GDM1 (cell line): ENCODE measurements at regions not wholly inside any gene's neighbourhood (a gene's known extent, or its start where the extent isn't known, plus 50 kb on each side); places are given as distances from the start of the nearest gene placed in this dataset.
"Not testable (repeated sequence)": the region's sequence is repeated elsewhere in the genome, so short reads cannot be mapped to it uniquely, and the experiment has no call there.

Experiments used
- DNase-seq: peaks from one replicate; lab custom pipeline; 2025; lab: John Stamatoyannopoulos, UW

DNA sequence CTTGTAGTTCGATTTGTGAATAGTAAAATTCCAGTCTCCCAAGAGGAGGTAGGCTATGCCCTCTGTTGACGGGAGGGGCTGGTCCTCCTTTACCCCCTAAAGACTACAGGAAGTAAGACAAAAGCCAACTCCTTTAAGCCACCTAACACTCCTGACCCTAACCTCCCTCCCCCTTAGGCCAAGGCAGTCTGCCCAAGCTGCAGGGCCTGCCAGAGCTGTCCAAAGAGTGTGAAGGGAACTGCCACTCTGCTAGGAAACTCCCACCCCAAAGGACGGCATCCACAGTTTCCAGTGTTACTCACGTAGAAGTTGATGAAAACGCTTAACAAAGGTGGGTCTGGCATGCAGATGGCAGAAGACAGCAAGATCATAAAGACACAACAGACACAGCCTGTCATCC, 803.2 kb downstream of the PLA2G4A start:
- DNase-seq, result no peak

DNA sequence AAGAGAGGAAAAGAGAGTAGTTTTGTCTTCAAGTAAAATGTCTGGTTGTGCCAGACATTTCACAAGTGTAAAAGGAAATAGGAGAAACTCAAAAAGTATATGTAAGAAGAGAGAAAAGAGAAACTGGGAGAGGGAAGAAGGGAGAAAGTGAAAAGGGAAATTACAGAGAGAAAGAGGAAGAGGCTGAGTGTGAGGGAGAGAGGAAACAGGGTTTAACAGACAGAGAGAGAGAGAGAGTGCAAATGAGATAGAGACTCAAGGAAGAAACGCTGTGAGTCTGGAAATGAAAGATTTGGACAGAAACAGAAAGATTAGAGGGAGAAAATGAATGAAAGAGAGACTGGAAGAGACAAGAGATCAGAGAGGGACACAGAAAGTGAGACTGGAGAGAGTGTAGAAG, 806.2 kb downstream of the PLA2G4A start:
- no peak for DNase-seq

DNA sequence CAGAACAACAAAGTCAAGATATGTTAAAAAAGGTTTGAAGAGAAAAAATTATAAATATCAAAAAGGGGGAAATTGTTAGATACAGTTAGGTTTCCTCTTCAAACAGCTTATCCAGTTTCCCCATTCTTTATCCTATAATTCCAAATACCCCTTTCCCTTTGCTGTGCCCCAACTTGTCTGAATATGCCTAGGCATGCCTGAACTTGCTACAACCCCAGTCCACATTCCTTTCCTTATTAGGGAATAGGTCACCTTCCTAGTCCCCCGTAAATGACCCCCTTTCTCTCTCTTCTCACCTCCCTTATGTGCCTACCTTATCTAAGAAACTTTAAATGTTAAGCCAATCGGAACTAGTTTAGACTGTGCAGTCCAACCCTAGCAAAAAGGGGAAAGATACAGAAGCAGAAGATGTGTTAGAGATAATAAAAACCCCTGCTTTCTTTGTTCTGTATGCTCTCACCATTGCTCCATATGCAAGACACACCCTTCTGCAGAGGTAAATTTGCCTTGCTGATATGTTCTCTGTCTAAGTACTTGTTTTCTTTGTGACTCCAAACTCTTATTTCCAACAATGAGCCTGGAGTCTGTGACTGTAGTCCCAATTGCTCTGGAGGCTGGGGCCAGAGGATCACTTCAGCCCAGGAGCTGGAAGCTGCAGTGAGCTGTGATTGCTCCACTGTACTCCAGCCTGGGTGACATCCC, 810.1 kb downstream of the PLA2G4A start:
- DNase-seq, result no peak

DNA sequence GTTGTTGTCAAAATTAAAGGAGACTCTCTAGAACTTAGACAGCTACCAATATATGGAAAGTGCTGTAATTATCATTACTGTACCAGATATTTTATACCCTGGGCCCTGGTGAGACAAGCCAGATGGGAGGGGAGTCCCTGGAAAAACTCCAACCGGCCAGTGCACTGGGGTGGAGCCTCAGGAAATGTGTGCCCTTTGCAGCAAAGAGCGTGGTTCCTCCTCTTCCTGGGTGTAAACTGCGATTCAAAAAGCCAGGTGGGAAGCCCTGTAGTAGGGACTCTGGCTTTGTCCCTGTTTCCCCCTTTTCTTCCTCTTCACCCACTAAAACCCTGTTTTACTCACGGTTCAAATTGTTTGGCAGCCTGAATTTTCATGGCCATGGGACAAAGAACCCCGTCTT, 812.3 kb downstream of the PLA2G4A start:
- no peak for DNase-seq

DNA sequence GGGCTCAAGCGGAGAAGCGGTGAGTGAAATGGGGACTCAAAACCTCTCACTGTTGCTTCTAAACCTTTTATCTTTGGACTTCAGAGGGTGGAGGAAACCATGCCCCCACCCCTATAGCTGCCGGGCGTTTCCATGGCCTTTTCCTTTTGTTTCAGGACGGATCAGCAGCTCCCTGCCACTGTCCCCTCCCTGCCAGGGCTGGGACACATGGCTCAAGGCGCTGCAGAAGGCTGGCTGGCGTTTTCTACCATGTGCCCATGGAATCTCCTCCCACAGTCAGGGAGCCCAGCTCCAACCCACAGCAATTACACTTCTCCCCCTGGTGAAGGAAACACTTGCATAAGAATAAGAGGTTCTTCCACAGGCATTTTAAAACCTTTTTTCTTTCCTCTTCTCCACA, 812.7 kb downstream of the PLA2G4A start:
- DNase-seq, result no peak

DNA sequence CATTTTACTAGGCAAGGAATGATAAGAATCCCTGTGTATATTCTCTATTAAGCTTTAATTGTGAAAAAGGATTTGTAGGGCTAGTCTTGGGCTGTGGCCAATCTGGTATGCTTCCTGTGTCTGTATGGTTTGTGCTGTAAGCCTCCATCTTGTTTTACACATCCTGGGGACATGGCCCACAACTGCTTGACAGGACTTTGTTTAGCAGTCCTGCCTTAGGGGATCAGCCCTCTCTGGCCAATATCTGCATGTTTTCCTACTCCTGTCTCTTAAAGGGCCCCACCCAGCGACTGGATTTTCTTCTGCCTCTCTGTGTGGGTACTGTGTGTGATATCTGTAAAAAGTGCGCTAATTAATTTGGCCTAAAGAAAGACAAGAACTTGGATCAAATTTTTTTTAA, 813.2 kb downstream of the PLA2G4A start:
- no peak for DNase-seq

DNA sequence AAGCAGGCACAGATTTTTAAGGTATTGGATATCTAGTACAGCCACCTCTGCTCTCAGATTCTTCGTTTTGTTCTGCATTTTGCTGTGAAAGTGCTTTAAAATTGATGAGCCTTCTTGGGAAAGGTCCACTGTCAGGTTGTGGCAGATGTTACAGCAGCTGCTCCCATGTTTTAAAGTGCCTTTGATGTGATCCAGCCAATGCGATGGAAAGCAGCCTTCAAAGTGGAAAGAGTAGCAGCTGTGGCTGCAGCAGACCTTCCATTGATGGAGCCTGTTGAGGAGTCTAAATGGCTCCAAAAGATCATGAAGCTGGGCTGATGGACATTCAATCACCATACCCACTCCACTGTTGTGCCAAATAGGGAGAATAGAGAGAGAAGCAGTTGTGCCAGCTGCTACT, 816.9 kb downstream of the PLA2G4A start:
- DNase-seq, result no peak

DNA sequence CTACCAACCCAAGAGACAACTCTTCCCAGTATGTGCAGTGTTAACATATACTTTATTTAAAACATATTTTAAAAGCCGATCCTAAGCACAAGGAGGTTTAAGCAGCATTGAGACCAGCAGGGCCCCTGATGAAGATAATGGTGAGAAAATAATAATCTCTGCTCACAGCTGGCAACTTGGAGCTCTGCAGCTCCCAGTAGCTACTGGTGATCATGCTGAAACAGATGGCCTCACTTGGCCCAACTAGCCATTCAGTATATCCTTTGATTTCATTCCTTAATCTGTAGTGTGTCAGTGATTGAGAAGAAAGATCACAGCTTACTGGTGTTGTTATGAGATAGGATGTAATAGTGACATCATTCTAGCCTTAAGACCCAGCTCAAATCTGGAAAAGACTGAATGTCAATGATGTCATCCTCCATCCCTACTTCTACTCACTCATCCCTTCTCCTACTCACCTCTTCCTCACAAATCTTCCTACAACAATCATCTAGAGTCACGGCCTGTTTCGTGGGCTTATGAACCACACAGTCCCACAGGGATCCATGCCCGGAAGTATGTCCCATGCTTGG, 817.9 kb downstream of the PLA2G4A start:
- DNase-seq, result no peak

DNA sequence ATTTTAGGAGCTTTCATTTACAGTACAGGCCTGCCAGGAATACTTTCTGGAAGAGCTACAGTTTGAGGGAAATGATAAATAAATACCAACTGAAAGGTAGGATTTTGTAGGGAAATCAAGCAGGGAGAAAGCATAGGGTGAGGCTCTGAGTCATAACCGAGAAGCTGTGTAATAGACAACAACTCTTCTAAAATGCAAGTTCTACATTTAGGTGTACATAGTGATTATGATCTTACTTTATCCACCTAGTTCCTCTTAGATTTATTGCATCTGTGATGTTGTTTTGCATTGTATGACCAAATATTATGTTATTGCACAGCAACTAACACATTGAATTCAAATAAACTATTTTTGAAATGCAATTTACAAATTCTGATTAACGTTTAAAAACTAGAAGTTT, 819.3 kb downstream of the PLA2G4A start:
- DNase-seq, result no peak

DNA sequence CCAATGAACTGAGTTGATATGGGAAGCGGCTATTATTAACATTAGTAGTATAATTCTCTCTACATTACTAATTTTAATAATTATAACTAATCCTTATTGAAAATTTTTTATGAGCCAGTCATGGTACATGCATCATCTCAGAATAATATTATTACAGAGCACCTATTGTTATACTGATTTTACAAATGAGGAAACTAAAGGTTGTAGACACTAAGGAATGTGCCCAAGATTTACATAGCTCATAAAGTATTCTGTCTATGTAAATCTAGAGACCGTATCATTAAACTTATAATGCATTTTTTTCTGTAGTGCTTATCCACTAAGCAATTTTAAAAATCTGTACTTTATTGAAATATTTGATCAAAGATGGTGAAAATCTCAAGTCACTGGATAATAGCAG, 825.9 kb downstream of the PLA2G4A start:
- DNase-seq, result no peak

DNA sequence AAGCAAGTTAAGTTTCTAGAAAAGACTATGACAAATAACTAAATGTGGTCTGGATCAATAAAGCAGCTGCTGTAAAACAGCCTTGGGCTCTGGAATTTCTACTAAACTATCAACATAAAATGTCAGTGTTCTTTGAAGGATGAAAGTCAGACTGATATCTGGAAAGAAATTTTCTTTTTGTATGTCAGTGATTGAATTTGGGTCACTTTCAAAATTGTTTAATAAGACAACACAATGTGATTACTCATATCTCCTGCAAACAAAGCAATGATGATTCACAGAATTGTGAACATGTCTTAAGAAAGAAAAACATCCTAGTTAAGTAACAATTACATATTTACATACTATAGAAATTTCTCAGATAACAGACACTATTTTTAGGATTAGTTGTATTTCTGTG, 826.4 kb downstream of the PLA2G4A start:
- DNase-seq, result no peak

DNA sequence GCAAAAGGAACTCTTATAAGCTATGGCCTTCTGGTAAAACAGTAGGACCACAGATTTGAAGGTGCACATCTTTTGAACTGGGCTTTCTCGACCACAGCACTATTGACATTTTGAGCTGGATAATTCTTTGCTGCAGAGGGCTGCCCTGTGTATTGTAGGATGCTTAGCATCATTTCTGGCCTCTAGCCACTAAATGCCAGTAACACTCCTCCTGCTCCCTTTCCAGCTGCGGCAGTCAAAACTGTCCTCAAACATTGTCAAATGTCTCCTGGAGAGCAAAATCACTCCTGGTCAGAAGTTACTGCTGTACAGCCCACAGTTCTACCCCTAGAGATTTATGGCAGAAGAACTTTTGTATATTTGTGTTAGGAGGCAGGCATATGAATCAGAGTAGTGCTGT, 836.7 kb downstream of the PLA2G4A start:
- no peak for DNase-seq

DNA sequence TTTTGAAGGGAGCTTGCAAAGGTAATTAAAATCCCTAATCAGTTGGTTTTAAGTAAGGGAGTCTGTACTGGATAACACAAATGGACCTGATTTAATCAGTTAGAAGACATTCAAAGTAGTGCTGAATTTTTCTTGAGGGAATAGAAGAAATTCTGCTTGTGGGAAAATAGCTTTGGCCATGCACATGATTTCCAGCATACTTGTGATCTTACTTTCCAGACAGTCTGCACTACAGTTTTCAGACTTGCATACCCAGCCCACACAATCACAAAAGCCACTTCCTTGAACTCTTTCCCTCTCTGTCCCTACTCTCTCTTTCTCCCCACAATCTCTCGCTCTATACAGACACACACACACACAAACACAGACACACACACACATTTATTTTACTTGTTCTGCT, 852.1 kb downstream of the PLA2G4A start:
- DNase-seq, result no peak

DNA sequence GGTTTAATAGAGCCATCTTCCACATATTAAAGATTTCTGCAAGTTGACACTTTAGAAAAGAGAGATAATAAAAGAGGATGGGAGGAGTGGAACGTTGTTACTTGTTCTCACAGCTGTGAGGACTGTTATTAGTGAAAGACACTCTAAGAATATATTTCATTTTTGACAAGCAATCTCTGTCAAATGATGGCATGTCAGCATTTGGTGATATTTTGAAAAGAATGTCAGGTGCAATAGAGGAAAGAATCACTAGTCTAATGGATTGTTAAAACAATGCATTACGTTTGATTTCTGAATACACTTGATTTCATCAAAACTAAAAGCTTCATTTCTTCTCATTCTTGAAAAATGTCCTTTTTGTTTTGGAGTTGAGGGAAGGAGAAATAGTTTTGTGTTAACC, 853.4 kb downstream of the PLA2G4A start:
- no peak for DNase-seq

DNA sequence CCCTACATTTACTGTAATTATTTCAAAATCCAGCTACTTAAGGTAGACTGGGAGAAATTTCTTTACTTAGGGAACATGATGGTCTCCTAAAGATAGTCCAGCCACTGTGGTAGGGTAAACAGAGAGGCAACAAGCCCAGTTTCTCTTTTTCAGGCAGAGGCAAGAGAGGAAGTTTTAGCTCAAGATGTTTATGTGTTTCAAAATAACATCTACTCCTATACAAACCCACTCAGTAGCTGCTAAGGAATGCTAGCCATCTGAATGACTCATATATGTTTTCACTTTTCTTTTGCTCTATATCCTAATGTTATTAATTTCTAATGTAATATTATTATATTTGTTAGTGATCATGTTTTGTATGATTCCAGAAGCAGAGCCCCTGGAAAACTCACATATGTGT, 856.6 kb downstream of the PLA2G4A start:
- DNase-seq, result no peak

DNA sequence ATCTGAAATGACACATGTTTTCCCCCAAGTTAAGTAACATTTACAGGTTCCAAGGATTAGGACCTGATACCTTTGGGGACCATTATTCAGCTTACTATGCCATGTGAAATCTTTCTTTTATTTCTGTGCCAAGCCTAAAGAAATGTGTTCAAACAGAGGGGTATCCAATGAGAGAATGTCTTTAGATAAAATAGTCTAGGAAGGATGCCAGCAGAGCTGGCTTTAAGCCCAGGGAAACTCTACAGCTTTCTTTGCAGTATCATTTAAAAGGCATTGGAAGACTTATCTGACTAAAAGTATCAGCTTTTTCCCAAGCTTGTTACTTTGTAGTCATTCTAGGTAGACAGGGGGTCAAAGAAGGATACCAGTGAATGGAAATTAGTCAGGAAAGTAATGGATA, 860.4 kb downstream of the PLA2G4A start:
- DNase-seq, result no peak

DNA sequence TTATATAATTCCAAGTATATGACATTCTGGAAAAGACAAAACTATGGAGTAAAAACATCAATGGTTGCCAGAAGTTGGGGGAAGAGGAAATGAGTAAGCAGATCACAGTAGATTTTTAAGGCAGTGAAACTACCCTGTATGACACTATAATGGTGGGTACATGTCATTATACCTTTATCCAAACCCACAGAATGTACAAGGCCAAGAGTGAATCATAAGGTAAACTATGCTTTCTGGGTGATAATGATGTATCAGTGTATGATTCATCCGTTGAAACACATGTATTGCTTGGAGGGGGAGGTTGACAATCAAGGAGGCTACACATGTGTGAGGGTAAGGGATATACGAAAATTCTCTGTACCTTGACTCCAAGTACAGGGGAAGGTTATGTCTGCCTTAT, 862.7 kb downstream of the PLA2G4A start:
- DNase-seq, result no peak

DNA sequence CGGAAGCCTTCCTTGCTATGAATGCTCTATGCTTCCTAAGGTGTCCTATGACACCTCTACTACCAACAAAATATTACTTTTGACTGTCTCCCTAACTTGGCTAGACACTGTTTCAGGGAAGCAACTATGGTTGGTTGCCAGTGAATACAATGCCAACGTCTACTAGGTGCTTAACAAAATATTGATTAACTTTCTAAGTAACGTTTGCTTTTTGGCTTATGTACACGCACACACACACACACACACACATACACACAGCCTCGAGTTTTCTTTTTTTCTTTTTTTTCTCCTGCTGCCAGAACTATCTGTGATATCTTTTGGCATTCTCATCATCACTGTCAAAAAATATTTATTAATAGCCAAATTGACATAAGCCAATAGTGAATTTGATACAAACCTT, 864.0 kb downstream of the PLA2G4A start:
- DNase-seq, result no peak

DNA sequence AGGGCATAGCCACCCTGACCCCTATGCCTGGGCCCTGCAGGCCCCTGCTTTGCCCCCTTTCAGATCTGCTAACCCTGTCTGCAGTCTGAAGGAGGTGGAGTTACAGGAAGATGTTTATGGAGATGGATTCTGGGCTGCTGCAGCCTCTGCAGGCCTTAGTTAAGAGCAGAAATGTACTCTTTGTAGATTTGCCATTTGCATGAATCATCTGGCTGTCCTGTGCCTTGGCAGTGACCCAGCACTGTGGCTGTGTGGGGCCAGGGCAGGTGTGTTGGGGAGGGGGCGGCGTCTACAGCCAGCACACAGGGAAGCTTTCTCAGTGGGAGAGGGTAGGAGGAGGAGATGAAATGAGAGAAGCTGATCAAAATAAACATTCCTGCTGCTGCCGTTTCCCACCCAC, 867.3 kb downstream of the PLA2G4A start:
- no peak for DNase-seq

DNA sequence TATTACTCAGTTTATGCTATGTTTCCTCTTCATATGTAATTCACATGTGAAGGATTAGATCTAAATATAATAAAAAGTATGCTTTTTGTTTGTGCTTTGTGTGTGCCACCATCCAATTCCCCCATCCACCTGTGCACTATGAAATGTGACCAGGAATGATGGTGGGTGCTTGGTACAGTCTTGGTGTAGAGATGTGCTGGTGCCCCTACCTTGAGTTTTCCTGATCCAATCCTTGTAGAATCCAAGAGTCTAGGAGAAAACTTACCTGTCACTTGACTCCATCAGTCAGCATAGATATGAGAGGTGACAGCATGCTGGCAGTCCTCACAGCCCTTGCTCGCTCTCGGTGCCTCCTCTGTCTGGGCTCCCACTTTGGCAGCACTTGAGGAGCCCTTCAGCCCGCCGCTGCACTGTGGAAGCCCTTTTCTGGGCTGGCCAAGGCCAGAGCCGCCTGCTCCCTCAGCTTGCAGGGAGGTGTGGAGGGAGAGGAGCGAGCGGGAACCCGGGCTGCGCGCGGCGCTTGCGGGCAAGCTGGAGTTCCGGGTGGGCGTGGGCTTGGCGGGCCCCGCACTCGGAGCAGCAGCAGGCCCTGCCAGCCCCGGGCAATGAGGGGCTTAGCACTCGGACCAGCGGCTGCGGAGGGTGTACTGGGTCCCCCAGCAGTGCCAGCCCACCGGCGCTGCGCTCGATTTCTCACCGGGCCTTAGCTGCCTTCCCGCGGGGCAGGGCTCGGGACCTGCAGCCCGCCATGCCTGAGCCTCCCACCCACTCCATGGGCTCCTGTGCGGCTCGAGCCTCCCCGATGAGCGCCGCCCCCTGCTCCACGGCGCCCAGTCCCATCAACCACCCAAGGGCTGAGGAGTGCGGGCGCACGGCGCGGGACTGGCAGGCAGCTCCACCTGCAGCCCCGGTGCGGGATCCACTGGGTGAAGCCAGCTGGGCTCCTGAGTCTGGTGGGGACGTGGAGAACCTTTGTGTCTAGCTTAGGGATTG, 874.7 kb downstream of the PLA2G4A start:
- DNase-seq, result not testable (repeated sequence)

DNA sequence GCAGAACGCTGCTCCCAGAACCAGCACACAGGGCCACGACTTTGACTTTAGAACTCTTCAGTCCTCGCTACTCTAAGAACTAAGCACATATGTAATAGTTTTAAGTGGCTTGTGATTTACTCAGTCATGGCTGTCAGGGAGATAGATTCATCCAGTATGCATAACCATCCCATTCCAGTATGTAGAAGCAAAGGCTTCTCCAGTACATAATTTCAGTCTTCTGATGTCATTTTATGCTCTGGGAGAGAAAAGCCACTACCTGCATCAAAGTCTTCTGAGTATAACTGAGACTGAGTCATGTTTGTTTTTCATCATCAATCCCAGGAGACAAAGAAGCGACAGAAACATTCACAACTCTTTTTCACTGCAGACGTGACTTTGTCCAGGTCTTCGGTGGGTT, 885.7 kb downstream of the PLA2G4A start:
- no peak for DNase-seq

DNA sequence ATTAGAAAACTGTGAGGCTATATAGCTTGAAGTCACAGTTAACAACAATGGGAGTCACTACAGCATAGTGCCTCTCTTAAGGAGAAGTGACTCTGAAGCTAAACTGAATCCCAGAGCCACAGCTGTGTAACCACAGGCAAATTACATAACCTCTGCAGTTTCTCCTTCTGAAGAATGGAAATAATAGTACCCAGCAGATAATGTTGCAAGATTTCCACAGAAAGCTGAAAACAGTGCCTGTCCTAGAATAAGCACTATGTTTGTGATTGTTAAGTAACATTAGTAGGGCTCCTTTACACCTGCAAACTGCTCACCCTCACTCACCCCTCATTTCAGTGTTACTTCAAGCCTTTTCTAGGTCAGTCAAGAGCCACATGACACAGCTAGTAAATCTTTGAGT, 886.7 kb downstream of the PLA2G4A start:
- no peak for DNase-seq

DNA sequence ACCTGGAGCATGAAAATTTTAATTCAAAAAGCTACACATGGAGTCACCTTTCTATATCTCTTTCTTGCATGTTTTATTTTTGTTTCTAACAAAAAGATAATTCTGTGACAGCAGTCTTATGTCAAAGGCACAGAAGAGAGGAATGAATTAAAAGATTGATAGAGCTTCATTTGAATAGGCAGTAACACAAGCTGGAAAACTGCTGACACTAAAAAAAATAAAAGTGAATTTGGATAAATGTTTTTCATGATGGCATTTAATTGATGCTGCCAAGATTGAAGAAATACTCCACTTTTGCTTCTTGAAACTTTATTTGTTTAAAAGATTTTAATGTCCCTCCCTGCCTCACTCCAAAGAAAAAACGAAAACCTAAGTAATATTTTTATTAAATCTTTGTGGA, 887.4 kb downstream of the PLA2G4A start:
- no peak for DNase-seq
